DND-41 (cell line): ENCODE measurements at regions not wholly inside any gene's neighbourhood (a gene's known extent, or its start where the extent isn't known, plus 50 kb on each side); places are given as distances from the start of the nearest gene placed in this dataset.

Experiments used
- EZH2 ChIP-seq: IDR thresholded peaks from 3 replicates; pipeline ENCODE4 v1.6.1; 2012; ENCODE audit warnings: borderline replicate concordance, low read depth, mild to moderate bottlenecking, moderate library complexity, low read length, inconsistent platforms; ENCODE audit not compliant: severe bottlenecking
- TF ChIP-seq, protein P1 (sequence below): IDR thresholded peaks from 2 replicates; pipeline ENCODE4 v1.5.1; 2012; ENCODE audit warnings: borderline replicate concordance, low read length, moderate library complexity, mild to moderate bottlenecking; ENCODE audit not compliant: poor library complexity, severe bottlenecking; ENCODE audit errors: extremely low read depth

DNA sequence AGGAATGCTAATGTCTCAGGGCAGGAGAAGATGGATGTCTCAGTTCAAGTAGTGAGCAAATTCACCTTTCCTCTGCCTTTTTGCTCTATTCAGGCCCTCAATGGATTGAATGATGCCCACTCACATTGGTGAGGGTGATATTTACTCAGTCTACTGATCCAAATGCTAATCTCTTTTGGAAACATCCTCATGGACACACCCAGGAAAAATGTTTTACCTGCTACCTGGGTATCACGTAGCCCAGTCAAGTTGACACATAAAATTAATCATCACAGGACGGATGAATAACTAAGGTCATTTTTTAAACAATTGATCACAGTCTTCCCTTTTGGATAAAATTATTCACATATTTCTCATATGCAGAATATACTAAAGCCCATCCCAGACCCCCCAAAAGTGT is 63.0 kb upstream of the JAK2 start:
- TF ChIP-seq, protein P1, sequence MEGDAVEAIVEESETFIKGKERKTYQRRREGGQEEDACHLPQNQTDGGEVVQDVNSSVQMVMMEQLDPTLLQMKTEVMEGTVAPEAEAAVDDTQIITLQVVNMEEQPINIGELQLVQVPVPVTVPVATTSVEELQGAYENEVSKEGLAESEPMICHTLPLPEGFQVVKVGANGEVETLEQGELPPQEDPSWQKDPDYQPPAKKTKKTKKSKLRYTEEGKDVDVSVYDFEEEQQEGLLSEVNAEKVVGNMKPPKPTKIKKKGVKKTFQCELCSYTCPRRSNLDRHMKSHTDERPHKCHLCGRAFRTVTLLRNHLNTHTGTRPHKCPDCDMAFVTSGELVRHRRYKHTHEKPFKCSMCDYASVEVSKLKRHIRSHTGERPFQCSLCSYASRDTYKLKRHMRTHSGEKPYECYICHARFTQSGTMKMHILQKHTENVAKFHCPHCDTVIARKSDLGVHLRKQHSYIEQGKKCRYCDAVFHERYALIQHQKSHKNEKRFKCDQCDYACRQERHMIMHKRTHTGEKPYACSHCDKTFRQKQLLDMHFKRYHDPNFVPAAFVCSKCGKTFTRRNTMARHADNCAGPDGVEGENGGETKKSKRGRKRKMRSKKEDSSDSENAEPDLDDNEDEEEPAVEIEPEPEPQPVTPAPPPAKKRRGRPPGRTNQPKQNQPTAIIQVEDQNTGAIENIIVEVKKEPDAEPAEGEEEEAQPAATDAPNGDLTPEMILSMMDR, result no peak
- TF ChIP-seq EZH2, result no peak
